COLO668 (cell line): ENCODE measurements at regions not wholly inside any gene's neighbourhood (a gene's known extent, or its start where the extent isn't known, plus 50 kb on each side); places are given as distances from the start of the nearest gene placed in this dataset.

Experiments used
- DNase-seq: peaks from one replicate; lab custom pipeline; 2025; ENCODE audit not compliant: unreplicated experiment; lab: John Stamatoyannopoulos, UW

DNA sequence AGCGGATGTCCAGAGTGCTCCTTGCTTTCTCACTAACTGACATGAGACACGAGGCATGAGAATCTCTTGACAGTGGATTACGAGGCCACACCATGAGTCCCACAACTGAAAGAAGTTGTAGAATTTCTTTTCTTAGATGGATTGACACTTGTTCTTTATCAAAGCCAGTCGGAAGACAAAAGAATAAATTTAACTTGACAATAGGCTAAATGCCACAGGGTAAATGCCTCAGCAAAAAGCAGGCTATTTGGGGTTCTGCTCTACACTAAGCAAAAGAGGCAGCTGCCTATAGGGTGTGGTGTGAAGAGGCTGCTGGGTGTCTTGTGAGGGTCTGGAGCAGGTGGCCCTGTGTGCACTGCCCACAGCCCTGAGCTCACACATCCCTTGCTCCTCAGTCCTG is 135.1 kb upstream of the SEMA6D start:
- no peak for DNase-seq

DNA sequence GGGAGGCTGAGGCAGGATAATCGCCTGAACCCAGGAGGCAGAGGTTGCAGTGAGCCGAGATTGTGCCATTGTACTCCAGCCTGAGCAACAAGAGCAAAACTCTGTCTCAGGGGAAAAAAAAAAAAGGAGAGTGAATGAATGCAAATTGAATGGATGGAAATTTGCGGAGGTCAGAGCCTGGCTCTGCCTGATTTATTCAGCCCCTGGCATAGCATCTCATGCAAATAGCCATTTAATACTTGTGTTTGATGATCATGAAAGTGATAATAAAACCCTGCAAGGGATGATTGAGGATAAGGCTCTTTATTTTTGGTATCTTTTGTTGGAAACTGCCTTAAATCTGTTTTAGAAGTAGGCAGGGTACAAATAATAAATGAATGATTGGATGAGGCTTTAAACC is 133.0 kb upstream of the SEMA6D start:
- no peak for DNase-seq

DNA sequence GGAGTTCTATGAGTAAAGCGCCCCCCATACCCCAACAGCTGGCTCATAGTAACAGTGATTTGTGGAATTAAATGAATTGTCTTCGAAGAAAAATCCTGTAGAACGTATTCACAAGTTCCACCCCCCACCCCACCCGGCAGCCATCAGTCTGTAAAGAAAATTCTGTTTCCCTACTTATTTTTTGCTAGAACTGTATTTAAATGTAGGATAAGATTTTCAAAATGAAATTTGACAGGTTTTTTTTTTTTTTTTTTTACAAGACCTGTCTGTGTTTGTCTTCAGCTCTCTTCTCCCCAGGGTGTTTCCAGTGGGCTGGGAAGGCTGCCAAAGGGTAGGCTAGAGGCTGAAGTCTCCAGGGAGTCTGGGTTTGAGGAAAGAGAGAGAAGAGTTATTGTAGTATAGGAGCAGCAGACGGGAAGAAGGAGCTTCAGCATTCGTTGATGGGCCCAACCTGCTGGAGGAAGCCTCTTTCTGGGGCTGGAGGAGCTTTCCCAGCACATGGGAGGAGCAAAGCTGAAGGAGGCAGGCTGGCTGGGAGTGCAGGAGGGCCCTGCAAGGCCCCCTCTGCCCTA is 130.6 kb upstream of the SEMA6D start:
- peak; percentile 12 for DNase-seq

DNA sequence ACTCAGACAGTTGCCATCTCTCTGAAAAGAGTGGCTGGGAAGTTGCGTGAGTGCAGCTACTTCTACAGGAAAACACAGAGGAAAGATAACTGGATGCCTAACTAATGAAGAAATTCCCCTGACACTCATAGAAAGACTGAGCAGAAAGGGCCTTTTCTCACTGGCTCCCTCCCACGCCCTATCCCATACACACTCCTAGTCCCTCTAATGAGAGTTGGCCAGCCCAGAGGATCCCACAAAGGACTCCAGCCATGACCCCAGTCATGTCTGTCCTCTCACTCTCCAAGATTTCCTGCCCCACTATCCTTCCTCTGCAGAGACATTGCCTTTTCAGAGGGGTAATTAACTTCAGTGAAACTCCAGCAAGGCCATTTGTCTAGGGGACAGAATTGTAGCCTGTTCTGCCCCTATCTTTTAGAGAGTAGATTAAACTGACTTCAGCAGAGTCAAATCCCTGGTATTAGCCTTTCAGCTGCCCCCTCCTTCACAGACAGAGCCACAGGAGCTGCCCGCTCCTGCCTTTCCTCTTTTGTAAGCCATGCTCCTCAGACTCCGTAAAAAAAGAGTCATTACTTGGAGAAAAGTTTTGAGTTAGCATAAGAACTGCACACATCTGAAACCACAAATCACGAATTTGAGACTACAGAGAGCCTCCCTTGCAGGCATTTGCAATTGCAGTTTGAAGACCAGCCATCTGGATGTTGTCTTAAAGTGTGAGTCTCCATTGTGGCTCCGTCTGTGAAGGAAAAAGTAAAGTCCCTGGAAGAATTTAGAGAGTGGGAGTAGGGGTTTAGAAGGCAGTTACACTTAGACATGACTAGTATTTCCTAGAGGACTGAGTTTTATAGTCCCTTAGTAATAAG is 129.1 kb upstream of the SEMA6D start:
- no peak for DNase-seq

- no peak for DNase-seq
Observed at GRCh38 chr15:47588958-47589357, 128.3 kb upstream of the SEMA6D start.

- no peak for DNase-seq
Observed at GRCh38 chr15:47598996-47599395, 118.3 kb upstream of the SEMA6D start.

DNA sequence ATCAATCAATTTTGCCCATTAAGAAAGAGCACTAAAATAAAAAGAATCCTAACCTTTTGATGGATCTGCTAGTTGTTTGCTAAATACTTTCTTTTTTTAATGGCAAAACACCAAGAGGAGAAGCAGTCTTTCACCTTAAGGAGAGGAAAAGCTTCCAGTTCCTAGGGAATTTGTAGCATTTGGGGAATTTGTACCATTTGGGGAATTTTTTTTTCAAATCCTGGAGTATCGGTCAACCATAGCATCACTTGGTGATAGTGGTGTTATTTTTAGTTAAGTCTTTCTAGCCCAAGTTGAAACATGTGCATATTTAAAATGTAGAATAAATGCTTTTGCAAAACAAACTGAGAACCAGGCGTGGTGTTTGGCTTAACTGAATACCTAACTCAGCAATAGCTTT is 117.5 kb upstream of the SEMA6D start:
- no peak for DNase-seq

DNA sequence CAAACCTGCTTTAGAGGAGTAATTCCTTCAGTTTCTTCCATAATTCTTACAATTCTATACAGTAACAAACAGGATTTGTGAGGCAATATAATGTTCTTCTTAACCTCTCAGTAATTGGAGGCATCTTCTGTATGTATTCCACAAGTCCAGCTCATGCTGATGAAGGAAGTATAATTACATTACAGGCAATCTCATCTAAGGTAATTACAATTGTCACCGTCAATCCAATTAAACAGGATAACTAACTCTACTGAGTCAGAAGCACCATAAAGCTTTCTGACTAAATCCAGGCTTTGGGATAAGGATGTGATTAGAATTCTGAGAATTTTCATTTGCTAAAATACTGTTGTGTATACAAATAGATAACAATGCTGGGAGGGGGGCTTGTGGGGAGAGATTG is 115.2 kb upstream of the SEMA6D start:
- DNase-seq: no peak

- no peak for DNase-seq
Observed at GRCh38 chr15:47603026-47603425, 114.3 kb upstream of the SEMA6D start.

DNA sequence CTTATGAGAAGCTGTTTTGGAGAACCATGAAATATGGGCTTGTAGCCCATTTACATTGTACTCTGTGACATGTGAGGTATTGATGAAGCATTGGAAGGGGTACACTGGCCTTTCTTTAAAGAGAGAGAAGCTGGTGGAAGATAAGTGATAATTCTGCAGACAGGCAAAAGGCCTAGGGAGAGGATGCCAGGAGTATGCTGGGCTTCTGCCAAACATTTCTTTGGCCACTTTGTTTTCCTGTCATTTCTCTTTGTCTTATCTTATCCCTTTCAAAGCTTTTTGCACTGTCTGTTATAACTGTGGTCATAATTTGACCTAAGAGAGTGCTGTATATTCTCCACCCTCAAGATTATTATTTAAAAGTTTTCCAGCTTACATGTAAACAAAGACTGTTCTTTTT is 109.6 kb upstream of the SEMA6D start:
- no peak for DNase-seq

DNA sequence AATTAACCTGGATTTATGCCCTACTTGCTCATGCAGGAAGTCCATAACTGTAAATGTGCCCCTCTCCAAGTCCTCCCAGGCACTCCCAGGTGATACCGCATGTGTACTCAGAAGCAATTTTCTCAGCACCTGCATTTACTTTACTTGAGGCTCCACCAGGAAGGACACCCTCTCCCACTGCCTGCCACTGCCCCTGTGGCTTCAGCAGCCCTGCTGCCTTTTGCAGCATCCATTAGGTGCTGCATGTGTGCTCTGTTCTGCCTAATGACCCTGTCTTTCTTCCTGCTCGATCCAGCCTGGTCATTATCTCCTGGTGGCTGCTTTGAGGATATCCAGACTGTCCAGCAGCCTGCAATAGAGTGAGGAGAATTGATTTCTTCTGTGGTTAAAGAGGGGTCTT is 107.6 kb upstream of the SEMA6D start:
- DNase-seq: peak; percentile 19

GRCh38 chr15:47610736-47611135 is 106.6 kb upstream of the SEMA6D start:
- DNase-seq: no peak

DNA sequence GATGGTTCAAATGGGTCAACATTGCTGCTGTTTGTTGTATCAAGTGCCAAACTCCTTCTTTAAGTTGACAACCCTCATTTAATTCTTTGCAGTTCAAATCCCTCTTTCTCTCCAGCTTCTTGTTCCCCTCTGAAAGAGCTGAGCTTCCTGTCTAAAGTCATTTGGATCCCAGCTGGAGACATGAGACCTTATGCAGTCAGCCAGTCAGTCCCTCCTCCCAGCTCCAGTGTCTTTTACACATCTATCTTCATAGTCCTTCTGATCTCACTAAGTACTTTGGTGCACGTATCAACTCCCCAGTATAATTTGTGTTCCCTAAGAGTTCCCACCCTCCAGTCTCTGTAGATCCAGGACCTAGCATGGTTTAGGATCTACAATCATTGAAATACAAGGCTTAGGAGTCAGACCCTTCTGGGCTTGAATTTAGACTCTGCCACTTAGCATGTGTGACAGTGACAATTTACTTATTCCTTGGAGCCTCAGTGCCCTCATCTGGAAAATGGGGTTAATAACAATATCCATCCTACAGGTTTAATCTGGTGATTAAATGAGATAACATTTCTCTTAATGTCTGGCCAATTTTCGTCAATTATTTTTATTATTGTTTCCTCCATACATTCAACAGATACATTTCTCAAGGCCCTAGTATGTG is 102.8 kb upstream of the SEMA6D start:
- DNase-seq: no peak

DNA sequence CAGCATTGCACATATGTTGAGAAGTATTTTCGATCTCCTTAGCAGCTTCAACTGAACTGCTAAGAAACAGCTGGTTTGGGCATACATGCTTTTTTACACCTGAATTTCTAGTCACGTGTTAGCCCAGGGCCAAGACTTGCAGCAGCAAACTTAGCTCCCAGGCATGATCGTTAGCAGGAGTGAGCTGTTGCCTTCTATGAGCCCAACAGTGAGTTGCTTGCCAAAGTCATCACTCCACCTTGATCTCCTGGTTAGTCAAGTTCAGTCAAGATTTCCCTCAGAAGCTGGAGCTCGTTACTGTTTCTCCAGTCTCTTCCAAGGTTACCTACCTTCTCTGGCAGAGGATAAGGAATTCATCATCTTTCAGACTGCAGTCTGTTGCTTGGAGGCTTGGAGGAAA is 100.4 kb upstream of the SEMA6D start:
- no peak for DNase-seq

DNA sequence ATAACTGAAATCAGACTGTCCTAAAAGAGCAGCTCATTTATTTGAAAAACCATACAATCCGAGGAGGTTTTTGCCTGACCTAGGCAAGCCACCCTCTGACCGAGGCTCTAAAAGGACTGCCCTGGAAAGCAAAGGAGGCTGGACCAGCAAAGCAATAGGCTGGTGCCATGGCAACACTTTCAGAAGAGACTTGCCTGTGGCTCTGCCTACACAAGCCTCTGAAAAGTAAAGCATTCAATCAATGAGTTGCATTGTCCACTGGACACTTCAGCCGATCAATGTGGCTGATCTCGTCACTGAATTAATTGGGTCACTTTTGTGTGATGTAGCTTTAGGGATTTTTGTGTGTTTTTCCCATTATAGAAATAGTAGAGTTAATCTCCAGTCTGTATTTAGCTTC is 99.1 kb upstream of the SEMA6D start:
- no peak for DNase-seq

- no peak for DNase-seq
Observed at GRCh38 chr15:47620960-47621681, 96.2 kb upstream of the SEMA6D start.

GRCh38 chr15:47622055-47622454 is 95.2 kb upstream of the SEMA6D start:
- DNase-seq: no peak

DNA sequence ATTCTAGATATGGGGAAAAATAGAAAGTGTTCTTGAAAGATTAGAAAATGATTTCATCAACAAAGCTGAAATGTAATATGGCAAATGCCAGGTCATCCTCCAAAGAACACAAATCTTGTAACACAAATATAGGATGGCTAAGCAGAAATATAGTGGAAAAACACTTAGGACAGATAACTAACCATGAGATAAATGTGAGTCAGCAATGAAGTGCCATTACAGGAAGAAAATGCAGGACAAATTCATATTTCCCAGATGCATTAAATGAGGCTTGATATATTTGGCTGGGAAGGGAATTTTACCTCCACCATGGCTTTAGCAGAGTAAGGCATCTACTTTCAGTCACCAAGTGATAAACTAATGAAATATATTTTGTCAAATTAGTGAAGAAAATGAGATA is 92.8 kb upstream of the SEMA6D start:
- DNase-seq: no peak

GRCh38 chr15:47639042-47639441 is 78.3 kb upstream of the SEMA6D start:
- no peak for DNase-seq

GRCh38 chr15:47640079-47640478 is 77.2 kb upstream of the SEMA6D start:
- no peak for DNase-seq

- DNase-seq: no peak
Observed at GRCh38 chr15:47640901-47641300, 76.4 kb upstream of the SEMA6D start.

GRCh38 chr15:47644722-47645121 is 72.6 kb upstream of the SEMA6D start:
- DNase-seq: no peak
